NCI-H82 treated with DMSO at 0.1 percent for 48 hours (cell line): ENCODE measurements at regions not wholly inside any gene's neighbourhood (a gene's known extent, or its start where the extent isn't known, plus 50 kb on each side); places are given as distances from the start of the nearest gene placed in this dataset.

Experiments
- DNase-seq: peaks from one replicate; lab custom pipeline; 2025; ENCODE audit not compliant: unreplicated experiment; lab: John Stamatoyannopoulos, UW

DNA sequence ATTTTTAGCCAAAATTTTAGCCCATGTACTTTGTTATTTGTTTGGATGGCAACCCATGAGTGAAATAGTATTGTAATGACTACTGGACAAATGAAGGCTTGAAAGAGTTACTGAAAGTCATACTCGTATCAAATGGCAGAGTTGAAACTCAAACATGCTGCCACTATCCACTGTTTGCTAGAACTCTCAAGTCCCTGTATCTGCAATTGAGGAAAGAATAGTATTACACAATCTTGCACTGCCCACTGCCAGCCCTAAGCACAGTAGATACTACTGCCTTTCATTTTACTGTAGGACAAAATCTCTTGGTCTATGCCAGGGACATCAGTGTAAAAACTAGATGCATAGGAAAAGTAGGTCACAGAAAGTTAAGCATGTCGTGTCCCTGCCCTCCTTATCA is 581.1 kb upstream of the PLXNA2 start:
- no peak for DNase-seq

DNA sequence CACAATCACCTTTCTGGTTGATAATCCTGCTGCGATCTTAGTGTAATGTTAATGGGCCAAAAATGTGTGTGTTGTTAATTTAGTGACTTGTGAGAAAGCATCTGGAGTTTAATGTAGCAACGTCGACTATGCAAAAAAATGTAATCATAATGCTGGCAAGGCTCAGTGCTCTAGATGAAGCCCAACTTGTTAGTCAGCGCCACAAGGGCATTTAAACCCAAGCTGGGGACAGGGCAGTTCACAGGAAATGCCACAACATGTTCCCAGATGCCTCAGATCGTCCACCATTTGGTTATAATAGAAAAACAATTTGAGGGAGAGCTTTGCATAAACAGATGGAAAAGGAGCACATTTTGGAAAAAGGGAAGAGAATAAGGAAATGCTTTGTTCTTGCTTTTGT is 585.4 kb upstream of the PLXNA2 start:
- DNase-seq: no peak

DNA sequence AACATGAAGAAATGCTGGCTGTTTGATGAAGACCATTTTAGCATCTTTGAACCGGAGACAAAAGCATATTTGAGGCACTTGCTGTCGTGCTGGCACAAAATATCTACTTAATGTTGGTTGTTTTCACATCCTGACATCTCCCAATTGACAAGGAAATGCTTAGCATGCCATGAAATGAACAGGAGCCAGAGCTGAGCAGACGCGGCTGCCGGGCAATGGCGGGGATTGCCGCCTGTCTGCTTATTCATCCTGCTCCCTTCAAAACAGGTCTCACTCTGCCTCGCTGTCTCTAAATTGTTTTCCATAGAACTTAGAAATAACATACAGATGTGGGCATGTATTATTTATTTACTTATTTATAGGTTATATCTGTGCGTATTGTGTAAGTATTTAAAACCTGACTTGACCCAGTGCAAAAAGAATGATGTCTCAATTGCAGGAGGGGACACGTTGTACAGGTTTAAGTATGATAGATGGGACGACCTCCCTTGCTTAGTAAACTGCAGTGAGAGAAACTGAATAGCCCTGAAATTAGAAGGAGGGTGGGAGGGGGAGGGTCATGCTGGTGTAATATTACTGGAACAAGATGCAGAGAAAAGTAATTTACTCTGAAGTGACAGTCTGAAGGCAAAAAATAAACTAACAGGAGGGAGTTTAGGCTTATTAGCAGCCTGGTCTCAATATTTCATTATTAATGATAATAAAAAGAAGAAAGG is 590.4 kb upstream of the PLXNA2 start:
- DNase-seq: no peak

DNA sequence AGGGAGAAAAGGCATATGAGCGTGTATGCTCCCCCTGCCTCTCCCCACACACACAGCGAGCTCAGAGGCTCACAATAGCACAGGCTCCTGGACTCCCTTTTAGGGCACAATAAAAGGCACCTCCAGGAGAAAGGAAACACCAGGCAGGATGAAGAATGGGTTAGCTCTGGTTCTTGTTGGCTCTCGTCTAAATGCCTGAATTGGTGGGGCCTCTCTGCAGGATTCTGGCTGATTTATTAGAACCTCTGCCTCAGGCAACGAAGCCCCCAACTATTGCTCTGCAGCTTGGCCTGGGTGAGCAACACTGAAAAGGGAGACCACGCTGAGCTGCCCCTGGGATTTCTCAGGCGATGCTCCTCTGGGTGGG is 590.9 kb upstream of the PLXNA2 start:
- no peak for DNase-seq

DNA sequence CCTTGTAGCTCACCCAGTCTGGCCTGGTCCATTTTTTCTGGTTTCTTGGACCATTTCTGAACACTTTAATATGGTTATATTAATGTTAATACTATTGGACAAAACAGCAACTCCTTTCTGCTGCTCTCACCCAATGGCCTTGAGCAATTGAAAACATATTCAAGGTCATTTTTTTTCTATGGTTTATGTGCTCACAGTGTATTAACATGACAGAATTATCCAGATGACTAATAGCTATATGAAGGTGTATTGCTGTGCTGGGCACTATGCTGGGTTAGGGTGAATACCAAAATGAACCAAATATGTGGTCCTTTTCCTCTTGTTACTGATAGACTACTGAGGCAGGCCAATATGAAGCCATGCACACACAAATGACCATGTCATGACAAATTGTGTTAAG is 591.6 kb upstream of the PLXNA2 start:
- no peak for DNase-seq

DNA sequence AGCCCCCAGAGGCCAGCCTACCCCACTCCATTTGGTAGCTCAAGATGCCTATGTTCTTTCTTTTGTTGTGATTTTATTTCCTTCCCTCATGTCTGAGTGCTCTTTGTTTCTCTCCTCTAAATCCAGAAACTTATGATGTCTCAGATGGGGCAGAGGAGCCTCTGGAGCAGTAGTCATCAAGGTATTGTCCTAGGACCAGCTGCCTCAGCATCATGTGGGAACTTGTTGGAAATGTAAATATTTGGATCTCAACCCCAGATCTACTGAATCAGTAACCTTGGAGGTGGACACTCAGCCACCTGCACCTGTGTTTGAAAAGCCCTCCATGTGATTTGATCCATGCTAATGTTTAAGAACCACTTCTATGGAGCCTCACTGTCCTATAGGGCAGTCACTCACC is 593.1 kb upstream of the PLXNA2 start:
- DNase-seq: no peak

DNA sequence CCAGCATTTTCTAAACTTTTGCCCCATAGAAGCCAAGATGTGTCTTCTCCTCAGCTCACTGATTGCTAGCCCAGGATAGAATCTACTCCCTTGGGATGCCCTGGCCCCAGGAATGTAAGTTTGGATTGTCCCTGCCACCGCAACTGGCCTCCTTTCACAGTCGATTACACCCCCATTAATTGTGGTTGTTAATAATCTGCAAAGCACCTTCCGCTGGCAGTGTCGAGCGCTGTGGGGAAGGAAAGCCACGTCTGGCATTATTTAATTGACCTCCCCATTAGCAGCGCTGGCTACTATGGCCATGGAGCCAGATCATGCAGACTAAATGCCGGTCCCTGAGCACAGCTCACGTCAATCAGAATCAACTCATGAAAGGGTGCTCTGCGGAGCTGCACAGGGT is 597.3 kb upstream of the PLXNA2 start:
- no peak for DNase-seq

DNA sequence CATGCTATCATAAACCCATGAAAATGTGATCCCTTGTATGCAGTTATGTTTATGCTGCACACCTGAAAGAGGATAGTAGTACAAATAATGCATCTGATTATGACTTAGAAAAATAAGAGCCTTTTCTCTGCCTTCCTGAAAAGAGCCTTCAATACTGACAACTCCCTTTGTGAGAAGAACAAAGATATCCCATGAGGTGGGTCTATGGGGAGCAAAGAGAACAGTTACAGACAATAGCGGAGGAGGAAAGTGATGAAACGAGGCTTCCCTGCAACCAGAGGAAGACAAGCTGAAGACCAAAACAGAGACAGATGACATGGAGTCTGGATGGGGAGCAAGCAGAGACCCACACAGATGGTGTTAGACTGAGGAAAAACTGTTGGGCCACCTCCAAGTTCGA is 598.3 kb upstream of the PLXNA2 start:
- no peak for DNase-seq

DNA sequence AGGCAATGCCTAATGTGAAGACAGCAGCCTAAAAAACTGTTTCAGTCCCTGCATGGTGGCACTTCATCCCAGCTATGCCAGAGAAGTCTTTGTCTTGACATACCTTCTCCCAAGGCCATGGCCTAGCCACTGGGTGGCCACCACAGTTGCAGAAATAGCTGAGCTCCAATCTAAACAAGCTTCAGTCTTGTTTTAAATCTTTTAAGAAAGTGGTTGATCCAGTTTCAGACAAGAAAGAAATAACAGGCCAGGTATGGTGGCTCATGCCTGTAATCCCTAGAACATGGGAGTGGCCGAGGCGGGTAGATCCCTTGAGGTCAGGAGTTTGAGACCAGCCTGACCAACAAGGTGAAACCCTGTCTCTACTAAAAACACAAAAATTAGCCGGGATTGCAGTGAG is 600.0 kb upstream of the PLXNA2 start:
- no peak for DNase-seq

DNA sequence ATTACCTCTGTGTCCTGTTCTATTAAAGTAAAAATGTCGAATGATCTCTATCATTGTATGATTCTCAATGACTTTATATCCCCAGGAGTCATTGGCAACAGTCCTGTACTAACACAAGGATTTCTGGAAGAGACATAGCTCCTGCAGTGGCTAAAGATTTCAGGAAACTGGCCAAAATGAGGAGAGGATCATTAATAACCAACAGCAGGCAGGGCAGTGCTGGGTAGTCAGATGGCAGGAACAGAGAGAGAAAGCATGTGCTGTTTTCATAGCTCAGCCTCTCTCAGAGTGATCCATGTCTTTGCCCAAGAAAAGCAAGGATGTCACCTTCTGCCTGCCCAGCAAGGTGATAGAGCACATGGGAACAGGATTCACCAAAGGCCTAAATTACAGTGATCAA is 604.7 kb upstream of the PLXNA2 start:
- DNase-seq: no peak

DNA sequence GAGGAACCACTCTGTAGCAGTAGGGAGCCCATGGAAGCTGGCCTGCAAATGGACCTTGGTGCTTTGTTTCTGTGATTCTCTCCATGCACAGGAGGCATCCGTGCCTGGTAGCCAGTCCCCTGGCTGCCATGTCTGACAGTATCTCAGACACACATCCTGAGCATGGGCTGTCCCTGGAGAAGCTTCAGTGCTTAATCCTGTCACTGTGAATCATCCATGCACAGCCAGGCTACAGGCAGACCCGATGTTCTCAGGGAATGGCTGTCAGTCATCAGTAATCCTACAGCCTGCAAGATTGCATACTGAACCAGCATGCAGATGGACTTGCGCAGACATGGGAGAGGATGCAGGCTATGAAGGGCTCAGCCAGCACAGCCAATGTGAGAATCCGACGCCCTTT is 606.3 kb upstream of the PLXNA2 start:
- DNase-seq: peak; percentile 20

DNA sequence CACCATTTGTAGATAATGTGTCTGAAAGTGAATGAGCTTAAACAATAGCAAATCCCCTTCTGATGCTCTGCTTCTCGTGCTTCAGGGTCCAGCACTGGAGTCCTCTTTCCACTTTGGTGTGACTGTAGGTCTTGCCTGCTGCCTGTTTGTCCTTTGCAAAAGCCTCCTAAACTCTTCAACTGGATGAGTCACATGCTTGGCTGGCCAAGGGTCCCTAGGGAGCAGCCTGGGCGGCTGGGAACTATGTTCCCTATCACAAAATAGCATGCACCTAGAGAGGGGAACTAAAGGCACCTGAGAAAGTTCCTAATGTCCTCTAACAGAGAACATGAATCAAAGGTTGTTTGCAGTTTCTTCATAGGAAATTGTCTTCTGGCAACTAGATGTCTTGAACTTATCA is 607.2 kb upstream of the PLXNA2 start:
- no peak for DNase-seq

DNA sequence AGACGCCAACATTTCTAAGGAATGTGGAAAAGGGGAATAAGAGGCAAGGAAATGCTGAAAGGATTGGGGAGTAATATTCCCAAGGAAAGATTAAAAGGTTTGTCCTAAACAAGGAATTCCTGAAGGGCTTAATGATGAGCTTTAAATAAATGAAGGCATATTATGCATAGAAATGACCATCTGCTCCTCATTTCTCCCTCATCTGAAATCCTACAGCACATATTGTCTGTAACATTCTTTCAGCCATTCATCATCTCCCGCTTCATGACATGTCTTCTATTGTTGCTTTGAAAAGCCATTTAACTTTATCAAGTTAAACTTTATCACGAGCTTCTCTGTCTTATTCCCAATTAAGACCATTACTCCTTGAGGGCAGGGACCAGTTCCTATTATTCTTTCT is 608.7 kb upstream of the PLXNA2 start:
- no peak for DNase-seq

DNA sequence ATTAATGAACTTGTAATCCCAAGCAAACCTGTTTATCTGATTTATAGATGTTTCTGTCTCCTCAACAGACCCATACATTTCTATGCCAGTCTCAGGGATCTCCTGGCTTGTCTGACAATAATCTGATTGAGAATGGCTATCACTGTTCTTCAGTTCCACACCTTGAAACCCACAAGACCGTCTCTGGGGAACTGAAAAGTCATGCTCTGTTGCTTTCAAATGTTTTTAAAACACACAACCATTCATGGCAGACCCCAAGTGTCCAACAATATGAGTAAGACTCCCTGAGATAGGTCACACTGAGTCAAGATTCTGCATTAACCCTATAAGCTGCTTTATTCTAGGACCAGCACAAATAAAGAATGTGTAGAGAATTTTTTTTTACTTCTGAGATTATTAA is 611.2 kb upstream of the PLXNA2 start:
- no peak for DNase-seq

DNA sequence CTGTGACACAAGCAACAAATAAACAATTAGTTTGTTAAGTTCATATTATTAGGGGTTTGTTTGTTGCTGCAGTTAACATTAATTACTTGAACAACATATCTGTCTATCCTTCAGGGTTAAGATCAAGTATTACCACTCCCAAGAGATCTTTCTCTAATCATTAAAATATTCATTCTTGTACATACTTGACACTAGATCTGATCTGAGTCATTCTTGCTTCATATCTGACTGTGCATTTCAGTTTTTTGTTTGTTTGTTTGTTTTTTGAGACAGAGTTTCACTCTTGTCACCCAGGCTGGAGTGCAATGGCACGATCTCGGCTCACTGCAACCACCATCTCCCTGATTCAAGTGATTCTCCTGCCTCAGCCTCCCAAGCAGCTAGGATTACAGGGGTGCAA is 613.3 kb upstream of the PLXNA2 start:
- DNase-seq: no peak

DNA sequence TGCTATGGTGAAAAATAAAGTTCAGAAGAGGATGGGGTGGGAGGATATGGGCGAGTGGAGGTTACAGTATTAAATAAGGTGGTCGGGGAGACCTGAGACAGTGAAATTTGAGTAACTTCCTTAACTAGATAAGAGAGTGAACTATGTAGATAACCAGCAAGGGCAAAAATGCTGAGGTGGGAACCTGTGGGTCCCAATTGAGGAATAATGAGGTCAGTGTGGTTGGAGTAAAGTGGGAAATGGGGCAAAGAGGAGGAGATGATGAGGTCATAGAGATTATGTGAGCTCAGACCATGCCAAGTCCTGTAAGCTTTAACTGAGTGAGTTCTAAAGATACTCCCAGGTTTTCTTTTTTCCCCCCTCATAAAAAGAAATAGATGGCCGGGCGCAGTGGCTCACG is 614.6 kb upstream of the PLXNA2 start:
- DNase-seq: no peak

DNA sequence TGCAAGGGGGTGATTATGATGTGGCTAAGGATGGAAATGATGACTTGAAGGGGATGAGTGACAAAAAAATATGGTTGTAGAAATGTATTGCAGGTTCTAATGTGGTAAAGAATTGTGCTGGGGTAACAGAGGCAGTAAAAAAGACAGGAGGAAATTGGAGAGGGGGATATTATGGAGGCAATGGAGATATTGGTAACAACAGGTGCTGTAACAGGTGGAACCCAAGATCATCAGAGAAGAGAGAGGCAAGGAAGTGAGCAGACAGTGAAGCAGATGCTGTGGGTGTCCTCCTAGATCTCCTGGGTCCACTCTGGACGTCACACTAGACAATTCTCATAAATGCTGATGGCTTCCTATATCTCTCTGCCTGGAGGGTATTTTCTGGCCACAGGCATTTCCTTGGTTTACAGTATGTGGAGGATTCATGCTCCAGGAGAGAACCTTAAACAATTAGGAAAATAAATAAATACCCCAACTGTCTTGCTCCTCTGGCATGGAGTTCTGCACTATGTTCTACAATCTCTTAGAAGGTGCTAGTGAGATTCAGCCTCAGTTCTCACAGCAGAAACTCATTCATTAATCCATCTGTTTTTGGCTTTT is 620.3 kb upstream of the PLXNA2 start:
- DNase-seq: no peak

DNA sequence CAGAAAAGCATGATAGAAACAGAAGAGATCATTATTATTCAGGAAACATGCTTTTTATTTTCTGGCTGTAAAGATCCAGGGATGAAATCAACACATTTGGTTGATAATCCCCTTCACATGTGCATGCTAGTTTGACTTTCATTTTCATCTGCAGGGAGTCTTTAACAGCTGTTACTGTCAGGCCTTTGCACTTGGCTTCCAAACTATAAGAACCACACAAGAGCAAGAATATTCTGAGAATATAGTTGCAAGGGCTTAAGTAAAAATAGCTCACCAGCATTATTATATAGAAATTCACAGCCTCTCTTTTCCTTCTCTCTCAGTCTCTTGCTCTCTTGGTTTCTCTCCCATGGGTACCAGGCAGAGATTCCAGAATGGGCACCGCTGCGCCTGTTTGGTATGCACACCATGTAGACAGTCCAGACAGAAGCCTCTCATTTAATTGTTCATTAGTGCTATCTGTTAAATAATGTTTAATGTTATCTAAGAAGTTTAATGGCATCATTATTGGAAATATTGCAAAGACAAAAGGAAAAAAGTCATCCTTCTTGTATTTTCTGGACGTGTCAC is 622.3 kb upstream of the PLXNA2 start:
- no peak for DNase-seq

DNA sequence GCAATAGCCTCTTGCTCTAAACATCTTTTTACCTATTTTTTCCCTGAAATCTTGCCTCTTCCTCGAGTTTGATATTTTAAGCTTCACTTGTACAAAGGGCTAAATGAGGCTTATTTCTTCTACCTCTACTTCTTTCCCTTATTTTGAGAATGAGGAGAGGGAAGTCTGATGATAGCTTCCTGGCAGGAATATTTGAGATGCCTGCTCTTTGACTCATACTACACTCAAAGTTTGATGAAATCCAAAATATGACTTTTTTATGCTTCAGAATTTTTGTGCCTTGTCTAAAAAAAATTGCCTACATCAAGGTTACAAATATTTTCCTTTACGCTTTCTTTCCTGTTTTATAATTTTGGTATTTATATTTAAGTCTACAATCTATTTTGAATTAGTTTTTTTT is 624.4 kb upstream of the PLXNA2 start:
- no peak for DNase-seq

DNA sequence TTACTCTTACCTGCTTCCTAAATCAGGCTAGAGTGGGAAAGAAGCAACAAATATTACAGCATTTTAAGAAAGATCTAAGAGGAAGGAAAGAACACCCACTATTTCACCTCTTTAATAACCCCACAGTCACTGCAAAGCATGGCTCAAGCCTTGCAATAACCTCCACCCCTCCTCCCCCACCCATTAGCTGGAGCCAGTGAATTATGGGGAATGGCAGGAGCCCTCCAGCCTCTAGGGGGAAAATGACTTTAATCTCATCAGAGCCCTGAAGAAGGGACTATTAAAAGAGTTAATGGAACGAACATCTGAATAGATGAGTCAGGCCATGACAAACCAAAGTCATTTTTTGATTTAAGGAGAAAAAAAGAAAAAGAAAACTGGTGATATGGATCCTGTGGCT is 630.7 kb upstream of the PLXNA2 start:
- DNase-seq: peak; percentile 49

DNA sequence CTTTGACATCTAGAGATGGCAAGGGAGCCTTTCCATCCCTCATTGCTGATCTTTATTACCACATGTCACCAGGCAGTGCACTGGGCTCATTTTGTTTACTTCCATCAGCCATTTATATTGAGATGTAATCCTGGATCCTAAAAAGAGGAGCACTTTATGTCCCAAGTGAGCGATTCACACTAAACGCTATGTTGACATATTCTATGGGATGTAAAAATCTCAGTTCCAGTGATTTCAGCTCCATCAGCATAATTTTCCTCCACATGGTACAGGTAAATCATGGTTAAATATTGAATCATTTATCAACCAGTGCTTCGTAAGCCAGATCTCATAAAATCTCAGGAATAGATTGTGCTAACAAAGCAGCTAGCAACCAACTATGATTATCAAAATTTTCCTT is 634.8 kb upstream of the PLXNA2 start:
- no peak for DNase-seq

DNA sequence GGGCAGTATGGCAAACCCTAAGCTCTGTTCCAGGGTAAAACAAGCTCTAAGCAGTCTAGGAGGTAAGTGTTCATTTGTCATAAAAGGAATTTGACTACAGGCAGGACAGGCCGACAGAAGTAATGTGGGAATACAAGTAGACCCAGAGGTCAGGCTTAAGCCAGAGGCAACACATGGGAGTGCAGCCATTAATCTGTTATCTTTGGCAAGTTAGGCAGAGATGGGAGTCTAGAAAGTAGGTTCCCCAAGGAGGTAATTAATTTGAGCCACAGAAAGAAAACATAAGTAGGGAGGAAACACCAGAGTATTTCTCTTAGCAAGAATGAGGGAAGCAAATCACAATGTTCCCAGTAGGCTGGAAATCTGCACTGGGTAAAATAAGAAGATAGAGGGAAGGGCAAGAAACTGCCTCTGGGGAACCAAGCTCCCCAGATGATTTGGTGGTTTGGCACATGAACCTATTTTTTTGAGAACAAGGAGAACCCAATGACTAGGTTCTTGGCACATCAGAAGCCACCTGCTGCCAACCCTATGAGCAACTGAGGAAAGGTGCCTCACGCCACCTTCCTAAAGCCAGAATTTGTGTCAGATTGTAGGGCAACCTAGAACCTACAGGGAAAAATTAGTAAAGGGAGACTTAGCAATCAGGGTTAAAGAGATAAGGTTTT is 636.4 kb upstream of the PLXNA2 start:
- no peak for DNase-seq
